H1 (cell line): ENCODE measurements at regions not wholly inside any gene's neighbourhood (a gene's known extent, or its start where the extent isn't known, plus 50 kb on each side); places are given as distances from the start of the nearest gene placed in this dataset.

Experiments used
- CTCF ChIA-PET: fragments of 300-600 bp; sonication (Branson Sonifier 250); formaldehyde crosslinking; loops from one replicate; lab custom pipeline; 2021; ENCODE audit not compliant: partially characterized antibody; lab: Charles Lee
- POLR2A ChIA-PET: fragments of 300-600 bp; sonication (Branson Sonifier 250); formaldehyde crosslinking; loops from one replicate; lab custom pipeline; 2021; ENCODE audit warnings: inconsistent platforms; ENCODE audit not compliant: partially characterized antibody; lab: Charles Lee
- DNase-seq, 2 experiments: peaks; one replicate each; pipeline versions ENCODE4 v3.0.0 to v3.0.0-alpha.2; 2010 to 2022; ENCODE audit warnings: low spot score in 2 of 2, low read depth in 1 of 2, mixed read lengths in 1 of 2
- FAIRE-seq: peaks from 2 replicates; lab custom pipeline; 2011; peaks lifted over from hg19 to GRCh38; lab: Jason Lieb, UNC
- H2AFZ ChIP-seq: 2 replicates; pipeline ENCODE4 v1.8.1; 2012; ENCODE audit warnings: low read length, inconsistent platforms
- H2AK5ac ChIP-seq: 2 replicates; pipeline ENCODE4 v1.6.1; 2013; ENCODE audit warnings: low read depth, low read length
- H2BK120ac ChIP-seq: replicated peaks from 2 replicates; pipeline ENCODE3; 2013; ENCODE audit warnings: low read depth, low read length, inconsistent platforms
- H2BK12ac ChIP-seq: 2 replicates; pipeline ENCODE4 v1.6.1; 2013; ENCODE audit warnings: low read depth, low read length
- H2BK15ac ChIP-seq: 2 replicates; pipeline ENCODE4 v1.6.1; 2013; ENCODE audit warnings: low read length
- H2BK20ac ChIP-seq: 2 replicates; pipeline ENCODE4 v1.6.1; 2013; ENCODE audit warnings: low read length
- H2BK5ac ChIP-seq: 2 replicates; pipeline ENCODE4 v1.6.1; 2013; ENCODE audit warnings: low read depth, low read length
- H3K14ac ChIP-seq: 2 replicates; pipeline ENCODE4 v1.6.1; 2013; ENCODE audit warnings: inconsistent platforms; ENCODE audit not compliant: insufficient read length
- H3K18ac ChIP-seq: 2 replicates; pipeline ENCODE4 v1.6.1; 2013; ENCODE audit warnings: low read length; ENCODE audit errors: extremely low read depth
- H3K23ac ChIP-seq: 2 replicates; pipeline ENCODE4 v1.6.1; 2013; ENCODE audit warnings: inconsistent platforms; ENCODE audit not compliant: insufficient read length
- H3K23me2 ChIP-seq: 2 replicates; pipeline ENCODE4 v1.6.1; 2013; ENCODE audit warnings: low read depth, low read length
- H3K27ac ChIP-seq: 2 replicates; pipeline ENCODE4 v1.6.1; 2011; ENCODE audit warnings: low read depth, low read length, inconsistent platforms
- H3K27me3 ChIP-seq, 4 experiments: replicated peaks in 1 of 4; 1 replicate in 1 of 4; 2 replicates in 3 of 4; pipeline versions ENCODE4 v1.6.1 to v1.8.1; 2011 to 2013; ENCODE audit warnings: low read length in 3 of 4, mild to moderate bottlenecking in 3 of 4, inconsistent platforms in 2 of 4, mixed read lengths in 2 of 4, moderate library complexity in 1 of 4; ENCODE audit not compliant: control insufficient read depth in 3 of 4, insufficient read depth in 3 of 4; ENCODE audit errors: extremely low read depth in 1 of 4
- H3K36me3 ChIP-seq, 4 experiments: 2 replicates each; pipeline versions ENCODE4 v1.6.1 to v1.8.1; 2011 to 2013; ENCODE audit warnings: mild to moderate bottlenecking in 4 of 4, low read length in 3 of 4, moderate library complexity in 2 of 4, control low read depth in 1 of 4, inconsistent platforms in 1 of 4; ENCODE audit not compliant: insufficient read depth in 4 of 4, control insufficient read depth in 2 of 4
- H3K4ac ChIP-seq: replicated peaks from 2 replicates; pipeline ENCODE3; 2013; ENCODE audit warnings: low read length, low read depth, mixed read lengths, inconsistent platforms; ENCODE audit not compliant: insufficient read length
- H3K4me1 ChIP-seq, 4 experiments: replicated peaks in 1 of 4; 1 replicate in 1 of 4; 2 replicates in 3 of 4; pipeline versions ENCODE4 v1.6.1 to v1.8.1; 2011 to 2013; ENCODE audit warnings: low read length in 3 of 4, inconsistent platforms in 2 of 4, mixed read lengths in 1 of 4; ENCODE audit not compliant: insufficient read depth in 4 of 4, control insufficient read depth in 3 of 4
- H3K4me2 ChIP-seq, 2 experiments: 2 replicates each; pipeline versions ENCODE4 v1.6.1 to v1.8.1; 2011 to 2013; ENCODE audit warnings: low read depth in 2 of 2, low read length in 2 of 2, control low read depth in 1 of 2, inconsistent platforms in 1 of 2, mild to moderate bottlenecking in 1 of 2; ENCODE audit not compliant: insufficient read depth in 1 of 2
- H3K4me3 ChIP-seq, 4 experiments: fragments of 200-600, 300-600 bp in 1 of 4; sonication (generic), shearing (Covaris generic), sonication (Bioruptor Twin) in 1 of 4; 2 replicates each; pipeline versions ENCODE4 v1.5.1 to v1.8.1; 2011 to 2016; ENCODE audit warnings: low read length in 4 of 4, low read depth in 3 of 4, control low read depth in 2 of 4, inconsistent platforms in 2 of 4, mild to moderate bottlenecking in 2 of 4, mixed read lengths in 1 of 4, moderate library complexity in 1 of 4; ENCODE audit not compliant: insufficient read depth in 2 of 4; ENCODE audit errors: extremely low read depth in 1 of 4
- H3K56ac ChIP-seq: replicated peaks from 2 replicates; pipeline ENCODE3; 2013; ENCODE audit warnings: low read depth, mild to moderate bottlenecking, mixed read lengths, low read length, inconsistent platforms; ENCODE audit not compliant: insufficient read length
- H3K79me1 ChIP-seq: 2 replicates; pipeline ENCODE4 v1.6.1; 2013; ENCODE audit warnings: low read depth, low read length, control low read depth
- H3K79me2 ChIP-seq, 2 experiments: 2 replicates each; pipeline versions ENCODE4 v1.6.1 to v1.8.1; 2012 to 2013; ENCODE audit warnings: low read length in 2 of 2, mild to moderate bottlenecking in 2 of 2, inconsistent platforms in 1 of 2; ENCODE audit not compliant: insufficient read depth in 2 of 2, control insufficient read depth in 1 of 2
- H3K9ac ChIP-seq, 4 experiments: replicated peaks in 1 of 4; 1 replicate in 1 of 4; 2 replicates in 3 of 4; pipeline versions ENCODE4 v1.6.1 to v1.8.1; 2011 to 2013; ENCODE audit warnings: low read depth in 3 of 4, low read length in 3 of 4, control low read depth in 2 of 4, mild to moderate bottlenecking in 2 of 4, moderate library complexity in 2 of 4, inconsistent platforms in 1 of 4; ENCODE audit errors: extremely low read depth in 1 of 4
- H3K9me3 ChIP-seq, 2 experiments: 2 replicates each; pipeline versions ENCODE4 v1.6.1 to v1.8.1; 2012 to 2013; ENCODE audit warnings: mild to moderate bottlenecking in 2 of 2, moderate library complexity in 2 of 2, control low read depth in 1 of 2, inconsistent platforms in 1 of 2, low read depth in 1 of 2, low read length in 1 of 2, mixed read lengths in 1 of 2; ENCODE audit not compliant: insufficient read depth in 2 of 2
- H4K20me1 ChIP-seq, 2 experiments: replicated peaks in 1 of 2; 2 replicates each; pipeline versions ENCODE3 to v1.8.1; 2011 to 2013; ENCODE audit warnings: inconsistent platforms in 2 of 2, low read length in 2 of 2, mild to moderate bottlenecking in 1 of 2; ENCODE audit not compliant: insufficient read depth in 2 of 2, control insufficient read depth in 1 of 2
- H4K5ac ChIP-seq: 2 replicates; pipeline ENCODE4 v1.6.1; 2013; ENCODE audit warnings: low read length, low read depth, mixed read lengths, inconsistent platforms; ENCODE audit not compliant: insufficient read length
- H4K8ac ChIP-seq: 2 replicates; pipeline ENCODE4 v1.8.0; 2013; ENCODE audit warnings: mild to moderate bottlenecking, moderate library complexity, low read length, inconsistent platforms; ENCODE audit not compliant: insufficient read depth; ENCODE audit errors: extremely low read depth
- H4K91ac ChIP-seq: replicated peaks from 2 replicates; pipeline ENCODE3; 2013; ENCODE audit warnings: low read length, mixed read lengths, inconsistent platforms; ENCODE audit not compliant: insufficient read length
- ASH2L ChIP-seq: fragments of 200-600, 300-600 bp; sonication (generic); IDR thresholded peaks from one replicate; pipeline ENCODE4 v1.7.1; 2017; ENCODE audit warnings: low read length
- BRCA1 ChIP-seq: IDR thresholded peaks from 2 replicates; pipeline ENCODE4 v1.6.1; 2012; ENCODE audit warnings: low read depth, low read length, improper control_type of control experiment
- POLR2A ChIP-seq, 2 experiments: IDR thresholded peaks; 1 replicate in 1 of 2; 2 replicates in 1 of 2; pipeline ENCODE4 v1.6.1; 2011; ENCODE audit warnings: low read depth in 2 of 2, low read length in 2 of 2, mild to moderate bottlenecking in 2 of 2; ENCODE audit errors: control extremely low read depth in 1 of 2
- SP1 ChIP-seq: IDR thresholded peaks from 2 replicates; pipeline ENCODE4 v1.6.1; 2011; ENCODE audit warnings: low read depth, low read length
- SP4 ChIP-seq: IDR thresholded peaks from 2 replicates; pipeline ENCODE4 v1.6.1; 2012; ENCODE audit warnings: low read length, inconsistent platforms
- TBP ChIP-seq: IDR thresholded peaks from 2 replicates; pipeline ENCODE4 v1.6.1; 2011; ENCODE audit warnings: low read depth, low read length, improper control_type of control experiment
- TCF12 ChIP-seq: IDR thresholded peaks from 2 replicates; pipeline ENCODE4 v1.6.1; 2011; ENCODE audit warnings: low read depth, mild to moderate bottlenecking, low read length
- WGBS, 2 experiments: shearing (Covaris generic) in 1 of 2; methylation state at CpG; one replicate each; pipeline versions ENCODE4 v1.1.6 to v1.1.7; 2013 to 2015; ENCODE audit warnings: low lambda C conversion rate in 2 of 2, mixed read lengths in 2 of 2, inconsistent platforms in 1 of 2, low coverage in 1 of 2, missing lambda C conversion rate in 1 of 2; ENCODE audit not compliant: insufficient replicate concordance in 2 of 2, insufficient coverage in 1 of 2, insufficient read length in 1 of 2; ENCODE audit errors: extremely low coverage in 1 of 2, missing lambda C conversion rate in 1 of 2; 5-methylcytosine and 5-hydroxymethylcytosine counted together
- TF ChIP-seq, protein P1 (sequence below): IDR thresholded peaks from 2 replicates; pipeline ENCODE4 v1.6.1; 2011; ENCODE audit warnings: low read depth, mild to moderate bottlenecking, low read length; ENCODE audit not compliant: insufficient read depth

DNA sequence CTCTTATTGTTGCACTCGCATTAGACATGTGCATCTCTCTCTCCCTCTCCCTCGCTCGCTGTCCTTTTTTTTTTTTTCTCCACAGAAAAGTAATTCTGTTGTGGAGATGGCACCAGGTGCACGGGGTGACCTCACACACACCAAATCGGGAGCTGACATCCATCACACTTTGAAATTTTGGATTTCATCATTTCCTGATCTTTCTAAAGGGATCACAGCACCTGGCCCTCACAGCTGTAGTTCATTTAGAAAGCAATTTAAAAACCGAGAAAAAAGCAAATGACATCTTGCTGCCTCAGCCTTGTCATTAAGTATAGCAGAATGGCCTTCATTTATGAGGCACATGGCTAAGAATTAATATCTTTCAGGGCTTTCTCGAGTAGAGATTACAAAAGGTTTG, 717.2 kb downstream of the RNF144A start:
- ChIA-PET POLR2A (no interaction called here), CTCF (no interaction called here)
- Histone ChIP-seq H2BK5ac (no peak overlapping the region), H3K27ac (no peak overlapping the region), H3K4me2 (no peak overlapping the region), H3K27me3 (no peaks in the 10 kb centered on the region), H3K9ac (no peak overlapping the region), H3K79me2 (no peaks in the 10 kb centered on the region), H3K14ac (no peak overlapping the region), H3K4me3 (no peak overlapping the region), H3K56ac (no peak overlapping the region), H2AK5ac (no peak overlapping the region), H2BK15ac (no peak overlapping the region), H4K8ac (no peak overlapping the region), H3K4ac (no peak overlapping the region), H4K5ac (no peak overlapping the region), H2BK20ac (no peak overlapping the region), H3K23ac (no peak overlapping the region), H2AFZ (no peak overlapping the region), H4K91ac (no peak overlapping the region), H3K4me1 (no peaks in the 10 kb centered on the region), H2BK120ac (no peak overlapping the region), H3K36me3 (no peaks in the 10 kb centered on the region; a peak in 1 of 8 replicates), H3K79me1 (no peaks in the 10 kb centered on the region), H3K18ac (no peak overlapping the region), H2BK12ac (no peak overlapping the region), H3K23me2 (no peaks in the 10 kb centered on the region), H3K9me3 (no peaks in the 10 kb centered on the region), H4K20me1 (no peaks in the 10 kb centered on the region)
- 97% methylated on average over 7 of the region's 7 CpGs; no CpG with 5 or more reads in 1 of the 2 experiments for WGBS, 2 experiments
- no peak for DNase-seq
- FAIRE-seq = no peak
- TF ChIP-seq POLR2A (IDR thresholded peaks at IDR 0.05; ENCODE audit: control extremely low read depth in 1 of 2, low read depth in 2 of 2, low read length in 2 of 2) (no peak), TBP (no peak), TCF12 (no peak), SP4 (no peak), BRCA1 (no peak), ASH2L (no peak), SP1 (no peak)
- TF ChIP-seq, protein P1, sequence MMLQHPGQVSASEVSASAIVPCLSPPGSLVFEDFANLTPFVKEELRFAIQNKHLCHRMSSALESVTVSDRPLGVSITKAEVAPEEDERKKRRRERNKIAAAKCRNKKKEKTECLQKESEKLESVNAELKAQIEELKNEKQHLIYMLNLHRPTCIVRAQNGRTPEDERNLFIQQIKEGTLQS = no peak
